ENCODE measurements at regions not wholly inside any gene's neighbourhood (a gene's known extent, or its start where the extent isn't known, plus 50 kb on each side); places are given as distances from the start of the nearest gene placed in this dataset.

GRCh38 chr3:177674186-177674585, 476.9 kb upstream of the TBL1XR1 start:
- H3K4me1 ChIP-seq (replicated peaks in 1 of 4; ENCODE audit: control insufficient read depth in 3 of 4, insufficient read depth in 4 of 4, low read length in 3 of 4) = no peaks in the 10 kb centered on the region
- no peaks in the 10 kb centered on the region for H3K27me3 ChIP-seq (replicated peaks in 1 of 4; ENCODE audit: control insufficient read depth in 3 of 4, extremely low read depth in 1 of 4, insufficient read depth in 3 of 4, low read length in 3 of 4)
- DNase-seq (ENCODE audit: low read depth in 1 of 2, low spot score in 2 of 2) = no peak
- no peak overlapping the region for H3K56ac ChIP-seq (replicated peaks; ENCODE audit: insufficient read length, low read depth, low read length)
- no peak overlapping the region for H3K4me2 ChIP-seq (ENCODE audit: insufficient read depth in 1 of 2, low read depth in 2 of 2, low read length in 2 of 2)
- H4K20me1 ChIP-seq (replicated peaks in 1 of 2; ENCODE audit: control insufficient read depth in 1 of 2, insufficient read depth in 2 of 2, low read length in 2 of 2) = no peaks in the 10 kb centered on the region
- H3K4me3 ChIP-seq (ENCODE audit: extremely low read depth in 1 of 4, insufficient read depth in 2 of 4, low read depth in 3 of 4, low read length in 4 of 4) = no peak overlapping the region
- H3K23ac ChIP-seq (ENCODE audit: insufficient read length) = no peak overlapping the region
- H2BK120ac ChIP-seq (replicated peaks; ENCODE audit: low read depth, low read length) = no peak overlapping the region
- H4K5ac ChIP-seq (ENCODE audit: insufficient read length, low read depth, low read length) = no peak overlapping the region
- H3K14ac ChIP-seq (ENCODE audit: insufficient read length) = no peak overlapping the region
- no peak overlapping the region for H3K4ac ChIP-seq (replicated peaks; ENCODE audit: insufficient read length, low read depth, low read length)
- TF ChIP-seq BRCA1 (IDR thresholded peaks at IDR 0.05; ENCODE audit: low read depth, low read length) (no peak), SP4 (IDR thresholded peaks at IDR 0.05; ENCODE audit: low read length) (no peak), BACH1 (IDR thresholded peaks at IDR 0.05; ENCODE audit: low read length) (no peak), POU5F1 (IDR thresholded peaks at IDR 0.05; ENCODE audit: low read depth, low read length) (no peak), HDAC6 (IDR thresholded peaks at IDR 0.05; ENCODE audit: low read depth, low read length) (no peak), SIRT6 (IDR thresholded peaks at IDR 0.05; ENCODE audit: low read length) (no peak), SAP30 (IDR thresholded peaks at IDR 0.05; ENCODE audit: insufficient read depth, insufficient replicate concordance, low read length) (no peak), ASH2L (IDR thresholded peaks at IDR 0.05; ENCODE audit: low read length) (no peak), CTBP2 (IDR thresholded peaks at IDR 0.05; ENCODE audit: borderline replicate concordance, insufficient read depth, insufficient read length, low read length) (no peak)
- no peaks in the 10 kb centered on the region for H3K23me2 ChIP-seq (ENCODE audit: low read depth, low read length)
- no peak overlapping the region for H3K18ac ChIP-seq (ENCODE audit: extremely low read depth, low read length)
- H2BK20ac ChIP-seq (ENCODE audit: low read length) = no peak overlapping the region
- H4K91ac ChIP-seq (replicated peaks; ENCODE audit: insufficient read length, low read length) = no peak overlapping the region
- no peak overlapping the region for H4K8ac ChIP-seq (ENCODE audit: extremely low read depth, insufficient read depth, low read length)
- no peak overlapping the region for H2BK12ac ChIP-seq (ENCODE audit: low read depth, low read length)
- H3K9ac ChIP-seq (replicated peaks in 1 of 4; ENCODE audit: extremely low read depth in 1 of 4, low read depth in 3 of 4, low read length in 3 of 4) = no peak overlapping the region
- CTCF ChIA-PET (ENCODE audit: partially characterized antibody) = interaction anchor here (0.6 kb wide), 1 partner anchor 219 kb away, joined by 5 read pairs; no protein-coding TSS in a partner anchor
- FAIRE-seq = no peak
- no peaks in the 10 kb centered on the region for H3K79me2 ChIP-seq (ENCODE audit: control insufficient read depth in 1 of 2, insufficient read depth in 2 of 2, low read length in 2 of 2)
- 86% methylated on average over 3 of the region's 3 CpGs; no CpG with 5 or more reads in 1 of the 2 experiments for WGBS, 2 experiments (ENCODE audit: extremely low coverage in 1 of 2, insufficient coverage in 1 of 2, insufficient read length in 1 of 2, insufficient replicate concordance in 2 of 2, low coverage in 1 of 2, low lambda C conversion rate in 2 of 2, missing lambda C conversion rate in 1 of 2)
- H2AK5ac ChIP-seq (ENCODE audit: low read depth, low read length) = no peak overlapping the region
- H3K9me3 ChIP-seq (ENCODE audit: insufficient read depth in 2 of 2, low read depth in 1 of 2, low read length in 1 of 2) = no peaks in the 10 kb centered on the region
- no peak overlapping the region; the same call in 1 of the 2 replicates for H2AFZ ChIP-seq (ENCODE audit: low read length)
- no peak overlapping the region for H3K27ac ChIP-seq (ENCODE audit: low read depth, low read length)
- H3K79me1 ChIP-seq (ENCODE audit: low read depth, low read length) = no peaks in the 10 kb centered on the region
- no peaks in the 10 kb centered on the region for H3K36me3 ChIP-seq (ENCODE audit: control insufficient read depth in 2 of 4, insufficient read depth in 4 of 4, low read length in 3 of 4)
- POLR2A ChIA-PET (ENCODE audit: partially characterized antibody) = no interaction called here
- no peak overlapping the region for H2BK15ac ChIP-seq (ENCODE audit: low read length)
- H2BK5ac ChIP-seq (ENCODE audit: low read depth, low read length) = no peak overlapping the region
